Left kidney (tissue), 1 donor: ENCODE measurements at regions not wholly inside any gene's neighbourhood (a gene's known extent, or its start where the extent isn't known, plus 50 kb on each side); places are given as distances from the start of the nearest gene placed in this dataset.
"Not testable (repeated sequence)": the region's sequence is repeated elsewhere in the genome, so short reads cannot be mapped to it uniquely, and the experiment has no call there.

Experiments
- DNase-seq: peaks from one replicate; pipeline ENCODE4 v3.0.0-alpha.2; 2013

DNA sequence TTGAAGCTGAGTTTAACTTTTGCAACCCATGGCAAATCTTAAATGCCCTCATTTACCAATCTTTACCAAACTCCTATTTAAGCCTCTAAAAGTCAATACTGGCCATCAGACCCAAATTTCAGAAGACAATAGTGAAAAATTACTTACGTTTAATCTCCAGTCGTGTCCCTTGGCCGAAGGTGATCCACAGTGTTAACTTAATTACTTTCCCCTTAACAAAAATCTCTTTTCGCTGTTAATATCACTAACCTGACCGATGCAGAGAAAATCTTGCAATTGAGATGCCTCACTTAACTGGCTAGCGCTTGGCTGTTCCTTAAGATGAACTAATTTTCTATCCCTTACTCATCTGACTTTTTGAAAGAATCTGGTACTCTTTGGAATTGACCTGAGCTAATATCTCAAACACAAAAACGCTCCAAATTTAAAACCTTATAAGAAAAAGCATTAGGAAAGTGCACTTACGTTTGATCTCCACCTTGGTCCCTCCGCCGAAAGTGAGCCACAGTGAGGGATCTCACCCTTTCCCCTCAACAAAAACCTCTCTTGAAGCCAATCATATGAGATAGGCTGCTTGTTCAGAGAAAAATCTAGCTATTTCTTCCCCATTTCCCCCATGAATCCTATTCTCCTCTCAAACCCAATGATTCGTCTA lies 169.1 kb downstream of the RPIA start:
- no peak for DNase-seq

DNA sequence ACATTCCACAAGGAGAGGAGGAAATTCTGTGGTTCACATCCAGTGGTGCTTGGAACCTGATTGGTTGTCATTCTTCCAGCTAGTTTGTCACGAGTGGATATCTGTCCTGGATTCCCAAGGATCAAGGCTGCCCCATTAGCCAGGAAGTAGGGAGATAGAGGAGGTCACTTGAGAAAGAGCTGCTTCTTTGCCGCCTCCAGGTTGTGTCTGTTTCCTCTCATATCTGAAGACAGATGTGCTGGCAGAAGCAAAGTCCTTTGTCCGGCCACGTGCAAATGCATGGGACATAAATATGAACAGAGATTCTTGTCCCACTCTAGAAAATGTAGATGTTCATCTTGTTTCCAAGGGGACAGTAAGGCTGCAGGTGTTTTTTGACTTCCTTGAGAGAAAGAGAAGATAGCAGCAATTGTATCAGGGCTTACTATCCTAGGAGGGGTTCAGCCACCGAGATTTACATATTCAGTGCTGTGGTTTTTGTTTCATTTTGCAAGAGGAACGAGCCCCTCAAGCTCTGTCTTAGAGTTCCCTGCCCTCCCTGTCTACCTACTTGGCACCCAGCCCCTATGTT lies 174.4 kb downstream of the RPIA start:
- no peak for DNase-seq

DNA sequence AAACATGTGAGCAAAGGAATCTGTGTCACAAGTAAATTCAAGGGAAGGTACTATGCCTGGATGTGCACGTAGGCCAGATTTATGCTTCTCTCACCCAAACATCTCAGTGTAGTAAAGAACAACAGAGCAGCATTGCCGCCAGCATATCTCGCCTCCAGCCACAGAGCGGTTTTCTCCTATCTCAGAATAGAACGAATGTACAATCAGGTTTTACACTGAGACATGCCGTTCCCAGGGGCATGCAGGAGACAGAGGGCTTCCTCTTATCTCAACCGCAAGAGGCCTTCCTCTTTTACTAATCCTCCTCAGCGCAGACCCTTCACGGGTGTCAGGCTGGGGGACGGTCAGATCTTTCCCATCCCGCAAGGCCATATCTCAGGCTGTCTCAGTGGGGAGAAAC lies 175.3 kb downstream of the RPIA start:
- no peak for DNase-seq

DNA sequence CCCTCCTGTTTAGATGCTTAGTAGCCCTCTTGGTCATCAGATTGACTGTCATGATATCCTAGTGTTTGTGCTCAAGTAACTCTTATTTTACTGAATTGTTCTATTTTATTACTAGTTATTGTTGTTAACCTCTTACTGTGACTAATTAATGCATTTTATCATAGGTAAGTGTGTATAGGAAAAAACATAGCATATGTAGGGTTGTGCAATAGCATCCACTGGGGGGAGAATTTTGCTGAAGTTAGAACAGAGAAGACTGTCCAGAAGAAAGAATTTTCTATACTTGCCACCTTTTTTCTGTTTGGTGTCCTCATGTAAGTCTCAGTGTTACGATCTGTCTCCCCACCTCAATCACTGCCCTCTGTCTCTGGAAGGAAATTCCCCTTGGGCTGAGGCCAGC lies 177.4 kb downstream of the RPIA start:
- no peak for DNase-seq

DNA sequence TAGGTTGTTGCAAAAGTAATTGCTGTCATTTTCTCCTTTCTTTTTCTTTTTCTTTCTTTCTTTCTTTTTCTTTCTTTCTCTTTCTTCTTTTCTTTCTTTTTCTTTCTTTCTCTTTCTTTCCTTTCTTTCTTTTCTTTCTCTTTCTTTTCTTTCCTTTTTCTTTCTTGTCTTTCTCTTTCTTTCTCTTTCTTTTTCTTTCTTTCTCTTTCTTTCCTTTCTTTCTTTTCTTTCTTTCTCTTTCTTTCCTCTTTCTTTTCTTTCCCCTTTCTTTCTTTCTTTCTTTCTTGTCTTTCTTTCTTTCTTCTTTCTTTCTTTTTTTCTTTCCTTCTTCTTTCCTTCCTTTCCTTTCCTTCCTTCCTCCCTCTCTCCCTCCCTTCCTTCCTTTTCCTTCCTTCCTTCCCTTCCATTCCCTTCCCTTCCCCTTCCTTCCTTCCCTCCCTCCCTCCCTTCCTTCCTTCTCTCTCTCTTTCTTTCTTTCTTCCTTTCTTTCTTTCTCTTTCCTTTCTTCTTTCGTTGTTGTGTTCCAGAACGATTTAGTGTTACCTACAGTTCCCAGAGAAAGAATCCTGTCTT lies 178.9 kb downstream of the RPIA start:
- DNase-seq: no peak

DNA sequence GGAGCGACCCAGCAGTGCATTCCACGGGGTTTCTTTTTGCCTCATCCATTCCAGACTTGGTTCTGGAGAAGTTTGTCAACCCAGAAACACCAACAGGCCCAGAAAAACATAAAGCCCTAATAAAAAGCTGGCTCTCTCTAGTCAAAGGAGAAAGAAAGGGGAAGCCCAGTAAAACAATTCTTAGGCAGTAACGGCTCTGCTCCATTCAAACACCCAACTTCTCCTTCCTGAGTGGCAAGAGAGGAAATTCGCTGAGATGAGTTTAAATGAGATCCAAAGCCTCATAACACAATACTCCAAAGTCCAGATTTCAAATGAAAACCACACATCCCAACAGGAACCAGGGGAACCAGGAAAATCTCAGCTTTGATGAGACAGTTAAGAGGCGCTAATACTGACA lies 179.9 kb downstream of the RPIA start:
- no peak for DNase-seq

DNA sequence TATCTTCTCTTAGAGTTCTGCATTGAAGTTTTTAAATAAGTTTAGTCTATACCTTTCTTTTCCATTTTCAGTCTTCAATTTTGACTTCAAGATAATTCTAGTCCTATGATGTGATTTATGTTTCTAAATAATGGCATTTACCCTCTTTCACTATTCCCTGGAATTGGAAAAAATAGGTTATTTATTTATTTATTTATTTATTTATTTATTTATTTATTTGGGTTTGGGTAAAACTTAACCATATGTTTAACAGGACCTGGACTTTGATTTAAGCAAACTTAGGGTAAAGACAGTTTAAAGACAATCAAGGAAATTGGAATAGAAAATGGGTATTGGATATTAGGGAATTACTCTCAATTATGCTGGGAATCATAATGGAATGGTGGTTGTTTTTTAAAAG lies 182.1 kb downstream of the RPIA start:
- DNase-seq: no peak

DNA sequence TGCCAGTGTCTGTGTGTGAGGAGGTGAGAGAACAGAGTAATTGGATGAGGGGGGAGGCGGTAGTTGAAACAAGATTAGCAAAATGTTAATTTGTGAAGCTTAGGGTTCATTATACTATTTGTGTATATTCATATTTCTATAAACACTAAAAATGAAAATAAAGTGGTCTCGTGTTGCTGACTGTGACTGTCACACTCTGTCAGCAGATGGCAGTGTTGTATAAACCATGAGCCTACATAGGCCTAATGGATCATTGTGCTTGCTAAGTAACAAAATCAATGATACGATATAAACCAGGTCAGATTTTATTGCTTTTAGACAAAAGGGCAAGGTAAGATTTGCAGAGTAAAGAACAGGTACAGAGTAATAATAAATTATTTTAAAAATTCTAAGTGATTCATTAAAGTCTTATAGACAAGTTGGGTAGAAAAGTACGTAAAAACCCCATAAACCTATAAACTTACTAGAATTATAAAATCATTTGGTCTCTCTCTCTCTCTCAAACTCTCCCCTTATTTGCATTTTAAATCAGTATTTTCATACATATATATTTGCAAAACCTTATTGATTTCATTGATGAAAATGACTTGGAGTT lies 182.7 kb downstream of the RPIA start:
- DNase-seq: peak; percentile 46

DNA sequence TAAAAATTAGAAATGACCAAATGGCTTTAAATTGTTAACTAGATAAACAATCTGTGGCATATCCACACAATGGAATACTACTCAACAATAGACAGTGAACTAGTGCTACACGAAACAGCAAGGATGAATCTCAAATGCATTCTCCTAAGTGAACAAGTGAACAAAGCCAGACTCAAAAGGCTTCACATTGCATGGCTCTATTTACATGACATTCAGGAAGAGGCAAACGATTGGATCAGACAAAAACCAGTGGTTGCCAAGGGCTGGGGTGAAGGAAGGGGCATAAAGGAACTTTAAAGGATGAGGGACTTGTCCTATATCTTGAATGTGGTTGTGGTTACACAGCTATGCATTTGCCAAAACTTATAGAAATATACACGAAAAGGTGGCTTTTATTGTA lies 184.3 kb downstream of the RPIA start:
- no peak for DNase-seq

DNA sequence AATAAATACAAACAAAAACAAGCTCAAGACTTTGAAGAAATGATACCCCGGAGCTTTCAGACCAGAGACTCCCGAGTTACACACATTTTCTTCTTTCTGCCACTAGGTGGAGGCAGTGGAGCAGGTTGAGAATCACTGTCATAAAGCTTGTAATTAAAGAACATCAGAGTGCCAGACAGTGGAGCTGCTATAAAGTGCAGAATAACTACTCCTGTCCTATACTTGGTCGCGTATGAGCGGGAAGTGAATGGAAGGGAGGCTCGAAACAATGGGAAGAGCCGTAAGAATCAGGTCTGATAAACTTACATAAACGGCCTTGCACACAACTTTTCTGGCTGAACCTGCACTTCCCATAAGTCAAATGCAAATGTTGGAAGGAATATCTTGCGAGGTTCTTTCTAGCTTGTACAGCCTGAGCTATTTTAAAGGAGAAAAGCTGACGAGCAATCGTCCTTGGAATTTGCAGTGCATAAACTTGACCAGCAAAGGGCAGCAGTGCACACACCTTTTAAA lies 189.0 kb downstream of the RPIA start:
- DNase-seq: peak; percentile 72

DNA sequence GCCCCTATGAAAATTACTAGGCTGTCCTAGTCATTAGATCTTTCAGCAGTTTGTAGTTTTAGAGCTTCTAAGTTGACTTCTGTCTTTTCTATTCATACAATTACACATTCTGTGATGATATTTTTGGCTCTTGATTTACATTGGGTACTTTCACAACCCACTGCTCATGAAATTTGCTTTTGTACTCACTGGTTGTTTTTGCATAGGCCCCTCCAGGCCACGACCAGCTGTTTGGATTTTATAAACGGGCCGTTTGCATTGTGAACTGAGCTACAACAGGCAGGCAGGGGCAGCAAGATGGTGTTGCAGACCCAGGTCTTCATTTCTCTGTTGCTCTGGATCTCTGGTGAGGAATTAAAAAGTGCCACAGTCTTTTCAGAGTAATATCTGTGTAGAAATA lies 193.8 kb downstream of the RPIA start:
- DNase-seq: no peak

DNA sequence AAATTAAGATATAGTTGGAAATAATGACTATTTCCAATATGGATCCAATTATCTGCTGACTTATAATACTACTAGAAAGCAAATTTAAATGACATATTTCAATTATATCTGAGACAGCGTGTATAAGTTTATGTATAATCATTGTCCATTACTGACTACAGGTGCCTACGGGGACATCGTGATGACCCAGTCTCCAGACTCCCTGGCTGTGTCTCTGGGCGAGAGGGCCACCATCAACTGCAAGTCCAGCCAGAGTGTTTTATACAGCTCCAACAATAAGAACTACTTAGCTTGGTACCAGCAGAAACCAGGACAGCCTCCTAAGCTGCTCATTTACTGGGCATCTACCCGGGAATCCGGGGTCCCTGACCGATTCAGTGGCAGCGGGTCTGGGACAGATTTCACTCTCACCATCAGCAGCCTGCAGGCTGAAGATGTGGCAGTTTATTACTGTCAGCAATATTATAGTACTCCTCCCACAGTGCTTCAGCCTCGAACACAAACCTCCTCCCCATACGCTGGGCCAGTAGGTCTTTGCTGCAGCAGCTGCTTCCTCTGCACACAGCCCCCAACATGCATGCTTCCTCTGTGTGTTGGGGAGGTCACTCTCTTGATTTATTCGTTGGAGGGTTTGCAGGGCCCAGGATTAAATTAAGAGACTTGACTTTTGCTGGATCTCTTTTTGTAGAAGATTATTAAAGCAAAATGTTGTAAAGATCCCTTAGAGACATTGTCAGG lies 194.4 kb downstream of the RPIA start:
- peak; percentile 3 for DNase-seq

DNA sequence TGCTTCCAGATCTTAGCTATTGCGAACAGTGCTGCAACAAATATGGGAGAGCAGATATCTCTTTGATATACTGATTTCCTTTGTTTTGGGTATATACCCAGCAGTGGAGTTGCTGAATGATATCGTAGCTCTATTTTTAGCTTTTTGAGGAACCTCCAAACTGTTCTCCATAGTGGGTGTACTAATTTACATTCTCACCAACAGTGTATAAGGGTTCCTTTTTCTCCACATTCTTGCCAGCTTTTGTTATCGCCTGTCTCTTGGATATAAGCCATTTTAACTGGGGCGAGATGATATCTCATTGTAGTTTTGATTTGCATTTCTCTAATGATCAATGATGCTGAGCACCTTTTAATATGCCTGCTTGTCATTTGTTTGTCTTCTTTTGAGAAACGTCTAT lies 196.0 kb downstream of the RPIA start:
- not testable (repeated sequence) for DNase-seq

DNA sequence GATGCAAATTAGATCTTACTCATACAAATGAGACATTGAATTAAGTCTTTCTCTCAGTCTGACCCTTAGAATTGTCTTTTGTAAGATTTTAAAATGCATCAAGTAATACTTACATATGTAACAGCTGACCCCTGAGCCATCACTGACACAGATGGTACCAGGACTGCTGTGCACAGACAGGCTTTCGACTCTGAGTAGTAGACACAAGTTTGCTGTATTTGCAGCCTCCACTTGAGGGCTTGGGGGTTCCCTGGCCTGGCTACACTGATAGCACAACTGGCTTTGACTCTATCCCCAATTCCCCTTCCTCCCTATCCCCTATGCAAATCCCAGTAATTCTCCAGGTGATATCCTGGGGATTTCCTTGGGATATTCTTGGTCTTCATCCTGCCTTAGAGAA lies 200.7 kb downstream of the RPIA start:
- no peak for DNase-seq

DNA sequence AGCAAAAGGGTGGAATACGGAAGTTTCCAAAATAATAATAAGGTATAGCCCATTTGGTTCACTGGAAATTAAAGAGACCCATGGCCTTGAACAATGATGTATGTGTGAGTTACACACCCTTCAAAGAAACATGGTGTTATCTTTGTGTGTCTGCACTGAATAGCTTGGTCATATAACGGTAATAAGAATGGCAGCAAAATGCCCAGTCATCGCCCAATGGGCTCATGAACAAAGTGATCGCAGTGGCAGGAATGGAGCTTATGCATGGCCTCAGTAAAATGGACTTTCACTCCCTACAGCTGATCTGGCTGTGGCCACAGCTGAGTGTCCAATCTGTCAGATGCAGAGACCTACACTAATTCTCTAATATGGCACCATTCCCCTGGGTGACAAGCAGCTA lies 201.3 kb downstream of the RPIA start:
- DNase-seq: no peak

DNA sequence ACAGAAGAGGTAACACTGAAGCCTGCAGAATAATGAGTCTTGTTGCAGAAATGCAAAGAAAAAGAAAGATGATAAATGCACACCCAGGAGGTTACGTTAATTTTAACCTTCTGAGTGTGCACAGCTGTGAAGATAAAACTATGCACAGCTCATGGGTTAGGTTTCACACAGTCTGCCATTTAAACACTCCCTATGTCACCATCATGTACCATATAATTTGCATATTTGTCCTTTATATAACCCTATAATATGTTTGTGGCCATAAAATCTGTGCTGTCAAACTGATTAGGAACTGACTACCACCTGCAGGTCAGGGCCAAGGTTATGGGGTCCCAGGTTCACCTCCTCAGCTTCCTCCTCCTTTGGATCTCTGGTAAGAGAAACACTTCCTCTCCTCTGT lies 205.5 kb downstream of the RPIA start:
- DNase-seq: no peak

DNA sequence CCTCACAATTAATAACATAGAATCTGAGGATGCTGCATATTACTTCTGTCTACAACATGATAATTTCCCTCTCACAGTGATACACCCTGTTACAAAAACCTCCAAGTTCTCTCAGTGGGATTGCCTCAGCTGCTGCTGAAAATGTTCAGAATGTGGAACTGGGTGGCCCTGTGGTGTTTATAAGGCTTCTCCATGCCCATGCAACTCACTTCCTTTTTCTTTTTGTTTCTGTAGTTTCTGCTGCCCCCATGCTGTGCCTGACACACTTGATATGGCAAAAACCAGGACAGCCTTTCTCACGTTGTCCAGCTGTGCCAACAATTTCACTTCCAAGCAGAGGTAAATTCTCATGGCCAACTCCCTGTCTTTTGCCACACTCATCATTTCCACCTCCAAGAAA lies 206.2 kb downstream of the RPIA start:
- DNase-seq: no peak

DNA sequence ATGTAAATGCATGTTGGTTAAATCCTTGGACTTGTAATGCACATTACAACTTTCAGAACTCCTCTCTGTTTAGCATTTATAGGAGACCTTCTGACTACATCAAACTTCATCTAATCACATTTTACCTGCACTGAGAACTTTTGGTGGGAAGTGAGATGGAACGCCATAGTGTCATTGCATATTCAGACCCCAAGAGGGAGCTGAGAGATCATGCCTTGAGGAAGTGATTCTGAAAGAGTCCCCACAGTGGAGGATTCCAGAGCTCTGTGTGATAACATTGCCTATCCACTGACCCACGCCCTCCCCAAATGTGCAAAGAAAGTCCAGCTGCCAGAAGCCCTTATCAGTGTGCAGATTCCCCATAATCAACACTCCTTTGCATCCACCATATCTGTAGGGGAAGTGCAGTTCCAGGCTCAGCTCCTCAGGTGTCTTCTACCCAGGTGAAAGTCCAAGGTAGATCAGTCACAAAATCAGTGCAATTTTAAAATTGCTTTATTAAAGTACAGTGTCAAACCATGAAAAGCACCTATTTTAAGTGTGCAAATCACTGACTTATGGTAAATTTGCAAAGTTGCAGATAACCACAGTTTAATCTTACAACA lies 212.4 kb downstream of the RPIA start:
- DNase-seq: peak; percentile 42

DNA sequence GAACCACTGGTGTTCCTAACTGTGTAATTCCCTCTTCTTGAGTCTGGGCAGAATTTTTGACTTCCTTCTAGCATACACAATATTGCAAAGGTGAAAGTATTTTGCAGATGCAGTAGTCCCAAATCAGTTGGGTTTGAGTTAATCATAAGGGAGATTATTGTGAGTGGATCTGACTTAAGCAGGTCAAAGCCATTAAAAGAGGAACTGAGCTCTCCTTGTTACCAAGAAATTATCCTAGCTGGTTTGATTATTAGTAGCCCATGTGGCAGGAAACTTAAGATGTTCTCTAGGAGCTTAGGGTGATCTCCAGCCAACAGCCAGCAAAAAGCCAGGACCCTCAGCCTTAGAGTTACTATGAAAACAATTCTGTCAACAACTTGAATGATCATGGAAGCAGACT lies 221.8 kb downstream of the RPIA start:
- DNase-seq: no peak

DNA sequence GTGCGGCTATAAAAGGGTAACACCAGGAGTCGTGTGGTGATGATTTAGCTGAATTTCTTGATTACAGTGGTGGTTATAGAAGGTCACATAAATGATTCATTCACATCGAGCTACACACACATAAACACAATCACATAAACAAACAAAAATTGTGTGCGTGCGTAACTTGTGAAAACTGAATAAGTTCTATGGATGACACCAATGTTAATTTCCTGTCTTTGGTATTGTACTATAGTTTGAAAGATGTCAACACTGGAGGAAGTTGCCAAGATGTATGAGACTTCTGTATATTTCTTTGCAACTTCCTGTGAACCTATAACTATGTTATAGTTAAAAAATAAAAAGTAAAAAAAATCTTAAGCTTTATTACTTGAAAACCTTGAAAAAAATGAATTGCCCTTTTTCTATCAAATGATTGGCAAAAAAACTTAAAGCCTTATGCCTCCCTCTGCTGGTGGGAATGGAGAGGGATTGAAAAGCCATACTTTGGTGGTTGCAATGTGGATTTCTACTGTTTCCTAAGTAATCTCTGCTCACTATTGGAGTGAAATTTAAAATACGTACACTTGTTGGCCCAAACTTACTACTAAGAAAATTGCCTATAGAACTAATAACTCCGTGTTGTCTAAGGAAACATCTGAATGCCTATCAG lies 227.7 kb downstream of the RPIA start:
- DNase-seq: no peak

DNA sequence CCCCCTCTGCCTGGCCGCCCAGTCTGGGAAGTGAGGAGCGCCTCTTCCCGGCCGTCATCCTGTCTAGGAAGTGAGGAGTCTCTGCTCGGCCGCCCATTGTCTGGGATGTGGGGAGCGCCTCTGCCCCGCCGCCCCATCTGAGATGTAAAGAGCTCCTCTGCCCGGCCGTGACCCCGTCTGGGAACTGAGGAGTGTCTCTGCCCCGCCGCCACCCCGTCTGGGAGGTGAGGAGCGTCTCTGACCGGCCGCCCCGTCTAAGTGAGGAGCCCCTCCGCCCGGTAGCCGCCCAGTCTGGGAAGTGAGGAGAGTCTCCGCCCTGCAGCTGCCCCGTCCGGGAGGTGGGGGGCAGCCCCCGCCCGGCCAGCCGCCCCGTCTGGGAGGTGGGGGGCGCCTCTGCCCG lies 228.9 kb downstream of the RPIA start:
- DNase-seq: not testable (repeated sequence)

DNA sequence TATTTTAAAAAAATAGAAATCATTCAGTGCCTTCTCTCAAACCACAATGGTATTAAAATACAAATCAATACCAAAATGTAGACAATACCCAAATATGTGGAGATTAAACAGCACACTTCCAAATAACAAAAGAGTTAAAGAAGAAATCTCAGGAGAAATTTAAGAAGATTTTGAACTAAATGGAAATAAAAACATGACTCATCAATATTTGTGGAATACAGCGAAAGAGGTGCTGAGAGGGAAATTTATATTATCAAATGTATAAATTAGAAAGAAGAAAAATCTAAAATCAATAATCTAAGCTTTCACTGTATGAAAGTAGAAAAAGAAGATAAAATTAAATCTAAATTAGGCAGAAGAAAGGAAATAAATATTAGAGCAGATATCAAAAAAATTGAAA lies 233.1 kb downstream of the RPIA start:
- DNase-seq: no peak
